ENCODE measurements at regions not wholly inside any gene's neighbourhood (a gene's known extent, or its start where the extent isn't known, plus 50 kb on each side); places are given as distances from the start of the nearest gene placed in this dataset.

DNA sequence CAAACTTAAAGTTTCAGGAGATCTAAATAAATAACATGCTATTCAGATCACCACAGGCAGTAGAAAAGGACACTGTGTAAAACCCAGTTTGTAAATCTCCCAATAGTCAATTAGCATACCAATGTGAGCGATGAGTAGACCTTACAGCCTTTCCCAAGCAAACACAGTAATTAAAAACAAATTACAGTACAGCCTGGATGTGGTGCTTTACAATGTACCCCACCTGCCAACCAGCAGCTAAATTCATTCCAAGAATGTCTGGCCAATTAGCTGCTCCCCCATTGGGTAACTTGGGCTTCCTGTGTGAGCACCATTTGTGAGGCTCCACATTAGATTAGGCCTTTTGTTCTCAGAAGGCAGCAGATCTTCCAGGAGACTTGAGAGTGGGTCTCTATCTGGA, 635.0 kb downstream of the TBL1XR1 start:
- peak; percentile 33 for DNase-seq (ENCODE audit: low read depth, low spot score)

- no peak for DNase-seq (ENCODE audit: low read depth, low spot score)
Measured at GRCh38 chr3:176561826-176562225, 635.5 kb downstream of the TBL1XR1 start.

DNA sequence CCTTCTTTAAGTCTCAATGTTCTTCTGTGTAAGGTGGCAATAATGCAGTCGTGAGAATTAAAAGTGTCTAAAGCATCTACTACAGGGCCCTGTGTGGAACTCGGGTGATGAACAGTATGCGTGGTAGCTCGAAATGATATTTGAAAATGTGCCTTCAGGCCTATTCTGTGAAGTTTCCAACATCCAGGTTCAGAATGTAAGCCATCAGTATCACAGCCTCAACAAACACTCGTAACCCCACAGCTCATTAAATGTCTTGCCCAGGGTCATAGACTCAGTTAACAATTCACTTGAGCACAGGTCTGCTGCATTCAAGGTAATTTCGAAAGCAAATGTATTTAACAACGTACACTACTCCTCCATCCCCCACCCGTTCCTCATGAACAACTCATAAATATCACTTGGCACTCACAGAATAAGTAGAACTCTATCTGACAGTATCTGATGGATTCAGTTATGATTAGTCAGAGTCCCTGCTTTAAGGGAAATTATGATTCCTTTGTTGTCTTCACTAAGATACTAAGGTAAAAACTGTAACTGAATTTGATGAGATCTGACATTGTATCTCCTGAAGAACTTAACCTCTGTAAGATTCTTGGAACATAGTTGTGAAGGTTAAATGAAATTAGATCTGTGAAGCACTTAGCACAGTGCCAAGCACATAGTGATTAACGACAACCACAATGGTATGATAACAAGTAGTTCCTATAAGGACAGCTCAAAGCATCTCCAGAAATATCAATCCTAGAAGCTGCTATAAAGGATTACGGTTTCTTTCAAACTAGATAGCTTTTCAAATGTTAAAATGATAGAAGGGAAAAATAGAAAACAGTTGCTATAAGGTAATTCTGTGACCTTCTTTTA, 642.3 kb downstream of the TBL1XR1 start:
- DNase-seq (ENCODE audit: low read depth, low spot score), result no peak

- DNase-seq (ENCODE audit: low read depth, low spot score), result no peak
Measured at GRCh38 chr3:176554264-176554663, 643.0 kb downstream of the TBL1XR1 start.

DNA sequence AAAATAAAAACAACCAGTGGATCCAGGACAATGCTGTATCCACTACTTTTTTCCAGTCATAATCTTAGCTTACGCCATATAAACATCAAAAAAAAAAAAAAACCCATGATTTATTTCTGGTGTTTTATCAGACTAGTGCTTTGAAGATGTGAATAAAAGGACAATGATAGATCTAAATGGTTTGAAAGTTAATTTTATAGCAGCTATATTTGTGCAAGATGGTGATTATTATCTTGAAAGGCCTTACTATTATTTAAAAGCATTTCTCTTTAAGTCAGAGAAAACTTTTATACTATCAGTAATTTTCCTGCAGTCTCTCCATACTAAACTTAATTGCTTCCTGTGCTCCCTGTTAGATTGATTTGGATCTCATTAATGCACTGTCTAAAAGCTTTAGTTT, 670.3 kb downstream of the TBL1XR1 start:
- DNase-seq (ENCODE audit: low read depth, low spot score), result no peak

- no peak for DNase-seq (ENCODE audit: low read depth, low spot score)
Measured at GRCh38 chr3:176526225-176526624, 671.1 kb downstream of the TBL1XR1 start.

DNA sequence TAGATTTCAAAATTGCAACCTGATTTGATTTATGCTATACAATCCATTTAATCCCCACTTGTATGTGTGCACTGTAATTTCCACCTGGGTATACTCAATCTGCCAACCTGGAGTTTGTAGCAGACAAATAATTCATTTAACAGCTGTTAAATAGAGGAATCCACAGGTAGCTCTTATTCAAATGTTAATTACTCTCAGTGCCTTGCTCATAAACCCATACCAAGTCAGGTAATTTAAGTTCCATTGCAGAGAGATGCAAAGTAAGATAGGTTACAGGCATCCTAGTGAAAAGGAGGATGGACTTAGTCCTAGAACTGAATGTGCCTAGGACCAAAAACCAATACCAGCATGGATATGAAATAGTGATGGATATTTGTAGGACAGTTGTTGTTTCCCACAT, 674.2 kb downstream of the TBL1XR1 start:
- DNase-seq (ENCODE audit: low read depth, low spot score), result no peak

DNA sequence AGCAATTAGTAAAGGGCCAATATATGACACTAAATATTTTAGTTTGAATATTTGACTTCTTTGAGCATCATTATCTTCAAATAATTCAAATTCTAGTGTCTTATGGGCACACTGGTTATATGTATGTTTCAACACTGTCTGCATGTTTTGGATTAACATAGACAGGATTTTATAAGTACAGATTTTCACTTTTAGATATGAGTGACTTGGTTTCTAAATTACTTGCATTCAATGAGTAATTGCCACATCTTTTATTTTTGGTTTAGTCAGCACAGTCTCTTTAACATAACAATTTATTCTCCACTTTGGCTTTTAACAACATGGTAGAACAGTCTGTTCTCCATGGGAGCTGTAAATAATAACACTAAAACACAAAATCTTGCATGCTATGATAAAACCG, 674.8 kb downstream of the TBL1XR1 start:
- no peak for DNase-seq (ENCODE audit: low read depth, low spot score)

GRCh38 chr3:176521531-176522175, 675.6 kb downstream of the TBL1XR1 start:
- no peak for DNase-seq (ENCODE audit: low read depth, low spot score)

GRCh38 chr3:176514297-176514696, 683.0 kb downstream of the TBL1XR1 start:
- DNase-seq (ENCODE audit: low read depth, low spot score), result peak; percentile 67

- DNase-seq (ENCODE audit: low read depth, low spot score), result no peak
Measured at GRCh38 chr3:176513604-176514003, 683.7 kb downstream of the TBL1XR1 start.

DNA sequence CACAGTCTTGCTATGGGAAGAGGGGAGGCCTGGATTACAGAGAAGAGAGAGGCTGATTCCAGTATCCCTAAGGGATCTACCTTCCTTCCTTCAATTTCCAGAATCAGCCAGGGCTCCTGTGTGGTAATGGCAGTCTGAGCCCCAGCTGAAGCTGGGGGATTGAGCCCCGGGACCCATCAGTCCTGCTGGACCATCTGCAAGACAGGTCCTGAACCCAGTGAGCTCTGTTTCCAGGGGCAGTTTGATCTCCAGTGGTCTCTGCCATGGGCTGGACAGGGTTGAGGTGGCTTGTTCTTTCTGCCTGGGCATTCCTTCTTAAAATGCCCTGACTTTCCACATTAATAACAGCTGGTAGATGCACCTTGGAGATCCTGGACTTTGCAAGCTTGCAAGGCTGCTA, 685.2 kb downstream of the TBL1XR1 start:
- DNase-seq (ENCODE audit: low read depth, low spot score), result no peak

- no peak for DNase-seq (ENCODE audit: low read depth, low spot score)
Measured at GRCh38 chr3:176510097-176510496, 687.2 kb downstream of the TBL1XR1 start.

DNA sequence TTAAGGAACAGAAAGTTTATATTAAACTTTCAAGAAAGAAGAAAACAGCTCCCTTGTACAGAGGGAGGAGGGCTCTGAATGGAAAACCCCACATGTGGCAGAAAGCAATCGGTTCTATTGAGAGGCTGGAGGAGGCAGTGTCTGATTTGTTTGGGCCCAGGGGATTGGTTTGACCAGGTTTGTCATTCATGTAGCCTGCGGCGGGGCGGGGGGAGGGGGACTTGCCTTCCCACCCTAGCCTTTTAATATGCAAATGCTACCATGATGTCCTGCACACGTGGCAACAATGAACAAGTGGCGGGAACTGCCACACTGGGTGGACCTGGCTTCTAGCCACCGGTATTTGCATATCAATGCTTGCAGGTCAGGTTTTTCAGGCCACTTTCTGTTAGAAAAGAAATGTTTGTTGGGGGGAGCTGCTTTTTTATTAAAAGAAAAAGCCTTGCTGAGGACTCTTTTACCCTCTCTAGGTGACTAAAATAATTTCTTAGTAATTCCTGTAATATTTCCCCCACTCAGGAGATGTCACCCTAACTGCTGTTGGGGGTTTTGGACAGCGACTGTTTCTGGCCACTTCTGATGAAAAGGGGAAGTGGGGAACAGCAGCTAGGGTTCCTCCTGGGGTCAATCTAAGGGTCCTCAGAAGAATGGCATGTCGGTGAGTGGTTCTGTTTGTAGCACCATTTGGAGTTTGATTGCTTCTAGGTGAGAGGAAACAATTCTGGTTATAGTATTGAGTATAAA, 691.2 kb downstream of the TBL1XR1 start:
- DNase-seq (ENCODE audit: low read depth, low spot score), result peak; percentile 99

DNA sequence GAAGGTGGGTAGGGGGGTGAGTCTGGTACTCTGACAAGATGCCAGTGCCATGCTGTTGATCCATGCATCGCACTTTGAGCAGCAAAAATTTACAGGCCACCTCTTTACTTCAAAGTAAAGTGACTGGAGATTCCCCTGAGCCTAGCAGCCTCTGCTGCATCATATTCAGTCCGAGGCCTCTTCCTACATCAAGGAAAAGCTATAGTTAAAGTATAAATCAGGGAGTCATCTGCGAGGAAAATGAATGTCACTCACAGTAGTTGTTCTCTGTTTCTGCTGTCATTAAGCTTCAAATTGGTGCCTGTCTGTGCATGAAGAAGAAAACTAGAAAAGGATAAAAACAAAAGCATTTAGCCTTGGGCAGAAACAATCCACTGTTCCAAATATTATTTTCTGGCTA, 706.2 kb downstream of the TBL1XR1 start:
- no peak for DNase-seq (ENCODE audit: low read depth, low spot score)

- DNase-seq (ENCODE audit: low read depth, low spot score), result no peak
Measured at GRCh38 chr3:176490357-176490756, 706.9 kb downstream of the TBL1XR1 start.

GRCh38 chr3:176479248-176479647, 718.0 kb downstream of the TBL1XR1 start:
- no peak for DNase-seq (ENCODE audit: low read depth, low spot score)

DNA sequence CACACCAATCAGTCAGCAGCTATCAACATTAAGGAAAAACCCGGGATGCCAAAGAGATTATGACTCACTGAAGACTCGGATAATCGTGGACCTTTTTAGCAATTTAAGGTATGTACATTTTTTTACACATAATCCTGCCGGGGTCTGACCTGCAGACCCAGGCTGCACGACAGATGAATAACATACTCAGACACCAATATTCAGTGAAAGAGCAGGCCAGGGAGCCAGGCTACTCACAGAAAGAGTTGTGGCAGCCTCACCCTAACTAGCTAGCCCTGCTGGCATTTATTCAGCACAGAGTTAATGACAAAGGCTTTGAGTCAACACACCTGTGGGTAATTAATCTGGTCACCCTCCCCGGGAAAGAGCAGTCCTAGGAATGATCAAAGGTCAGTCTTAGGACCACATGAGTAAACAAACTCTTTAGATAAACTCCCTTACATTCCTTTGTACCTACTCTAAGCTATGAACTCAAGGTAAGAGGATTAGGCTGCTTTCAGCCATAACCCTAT, 727.5 kb downstream of the TBL1XR1 start:
- DNase-seq (ENCODE audit: low read depth, low spot score), result no peak

DNA sequence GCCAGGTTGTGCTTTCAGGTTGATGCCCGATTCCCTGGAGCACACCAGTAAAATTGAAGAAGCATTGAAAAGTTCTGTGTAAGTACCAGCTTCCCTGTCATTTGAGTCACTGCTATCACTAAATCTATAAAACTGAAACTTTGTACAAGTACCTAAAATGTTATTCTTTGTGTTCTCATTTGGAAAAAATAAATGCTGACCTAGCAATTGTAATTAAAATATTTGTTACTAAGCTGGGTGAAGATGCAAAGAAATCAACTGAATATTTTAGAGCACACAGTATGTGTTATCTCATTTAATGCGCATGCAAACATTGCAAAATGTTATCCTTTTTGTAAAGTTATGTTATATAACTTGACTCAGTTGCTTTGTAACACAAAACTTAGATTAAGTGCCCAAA, 733.7 kb downstream of the TBL1XR1 start:
- DNase-seq (ENCODE audit: low read depth, low spot score), result no peak

DNA sequence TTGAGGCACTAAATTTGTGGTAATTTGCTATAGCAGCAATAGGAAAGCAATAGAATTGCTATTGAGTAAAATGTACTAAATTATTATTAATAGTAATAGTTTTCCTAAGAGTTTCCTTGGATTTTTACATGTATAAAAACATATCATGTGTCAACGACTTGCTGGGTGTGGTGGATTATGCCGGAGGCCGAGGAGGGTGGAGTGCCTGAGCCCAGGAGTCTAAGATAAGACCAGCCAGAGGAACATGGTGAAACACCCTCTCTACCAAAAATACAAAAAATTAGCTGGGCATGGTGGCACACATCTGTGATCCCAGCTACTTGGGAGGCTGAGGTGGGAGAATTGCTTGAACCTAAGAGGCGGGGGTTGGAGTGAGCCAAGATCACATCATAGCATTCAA, 749.9 kb downstream of the TBL1XR1 start:
- DNase-seq (ENCODE audit: low read depth, low spot score), result no peak

- DNase-seq (ENCODE audit: low read depth, low spot score), result no peak
Measured at GRCh38 chr3:176442326-176442725, 755.0 kb downstream of the TBL1XR1 start.

DNA sequence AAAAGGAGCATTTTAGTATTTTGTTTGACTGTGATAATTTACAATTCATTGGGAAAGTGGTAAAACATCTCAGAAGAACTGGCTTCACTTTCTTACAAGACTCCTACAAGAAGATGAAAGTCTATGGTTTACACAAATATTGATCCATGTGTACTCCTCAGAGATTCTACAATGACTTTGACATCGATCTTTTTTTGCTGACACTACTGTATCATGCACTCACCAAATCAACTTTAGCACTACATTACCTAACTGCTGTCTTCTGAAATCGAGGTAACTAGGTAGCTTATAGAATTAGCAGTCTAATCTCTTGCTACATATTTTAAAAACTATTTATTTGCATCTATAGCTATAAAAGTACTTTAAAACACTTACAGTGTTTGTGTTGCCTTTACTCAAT, 757.6 kb downstream of the TBL1XR1 start:
- no peak for DNase-seq (ENCODE audit: low read depth, low spot score)

Measured in ELF-1 (cell line).